BLaER1 (cell line): ENCODE measurements at regions not wholly inside any gene's neighbourhood (a gene's known extent, or its start where the extent isn't known, plus 50 kb on each side); places are given as distances from the start of the nearest gene placed in this dataset.

Experiments used
- H3K27ac ChIP-seq: shearing (Covaris generic); formaldehyde crosslinking; 2 replicates; pipeline ENCODE4 v1.8.1; 2022
- H3K27me3 ChIP-seq: shearing (Covaris generic); formaldehyde crosslinking; 2 replicates; pipeline ENCODE4 v1.8.1; 2022
- H3K36me3 ChIP-seq: shearing (Covaris generic); formaldehyde crosslinking; 2 replicates; pipeline ENCODE4 v1.8.1; 2022
- H3K4me1 ChIP-seq: shearing (Covaris generic); formaldehyde crosslinking; 2 replicates; pipeline ENCODE4 v1.8.1; 2022
- H3K4me2 ChIP-seq: shearing (Covaris generic); formaldehyde crosslinking; 2 replicates; pipeline ENCODE4 v1.8.1; 2022
- H3K4me3 ChIP-seq: shearing (Covaris generic); formaldehyde crosslinking; 2 replicates; pipeline ENCODE4 v1.8.1; 2022
- H3K9ac ChIP-seq: shearing (Covaris generic); formaldehyde crosslinking; 2 replicates; pipeline ENCODE4 v1.8.1; 2022
- H3K9me3 ChIP-seq: shearing (Covaris generic); formaldehyde crosslinking; 2 replicates; pipeline ENCODE4 v1.8.1; 2022
- H4K20me1 ChIP-seq: shearing (Covaris generic); formaldehyde crosslinking; 2 replicates; pipeline ENCODE4 v1.8.1; 2022
- Cebpa-rat ChIP-seq: shearing (Covaris generic); IDR thresholded peaks from 2 replicates; pipeline ENCODE4 v1.8.1; 2022

GRCh38 chr3:182673336-182673735, 120.0 kb upstream of the ATP11B start:
- no peak for TF ChIP-seq Cebpa-rat
- no peaks in the 10 kb centered on the region for H3K4me1 ChIP-seq

GRCh38 chr3:182682263-182683241, 110.8 kb upstream of the ATP11B start:
- H3K27ac ChIP-seq: no peak overlapping the region
- H3K9me3 ChIP-seq: no peaks in the 10 kb centered on the region
- peaks cover 10% of the 10 kb centered on the region; the same call in 1 of the 2 replicates for H4K20me1 ChIP-seq
- peaks cover 10% of the 10 kb centered on the region for H3K4me1 ChIP-seq
- H3K9ac ChIP-seq: no peak overlapping the region
- peak overlapping the region; percentile 93 for H3K4me2 ChIP-seq
- peak overlapping the region; percentile 67 for H3K4me3 ChIP-seq
- peaks cover 29% of the 10 kb centered on the region for H3K27me3 ChIP-seq
- no peaks in the 10 kb centered on the region for H3K36me3 ChIP-seq
- no peak for TF ChIP-seq Cebpa-rat

More at GRCh38 chr3:182673336-182673735, 120.0 kb upstream of the ATP11B start:
- Histone ChIP-seq H3K27me3 (no peaks in the 10 kb centered on the region), H3K27ac (no peak overlapping the region), H3K4me2 (no peak overlapping the region), H3K4me3 (no peak overlapping the region), H3K9me3 (no peaks in the 10 kb centered on the region), H3K36me3 (no peaks in the 10 kb centered on the region), H4K20me1 (no peaks in the 10 kb centered on the region), H3K9ac (no peak overlapping the region)

GRCh38 chr3:182683453-182683852, 109.9 kb upstream of the ATP11B start:
- TF ChIP-seq Cebpa-rat: no peak
- Histone ChIP-seq H3K4me2 (peak overlapping the region; percentile 93; the same call in 1 of the 2 replicates), H3K9ac (no peak overlapping the region), H3K27ac (no peak overlapping the region), H4K20me1 (peaks cover 10% of the 10 kb centered on the region; the same call in 1 of the 2 replicates), H3K4me1 (peaks cover 10% of the 10 kb centered on the region), H3K27me3 (peaks cover 29% of the 10 kb centered on the region), H3K36me3 (no peaks in the 10 kb centered on the region), H3K9me3 (no peaks in the 10 kb centered on the region), H3K4me3 (no peak overlapping the region; the same call in 1 of the 2 replicates)

GRCh38 chr3:182683858-182684257, 109.4 kb upstream of the ATP11B start:
- H3K4me1 ChIP-seq: peaks cover 10% of the 10 kb centered on the region
- H3K9ac ChIP-seq: no peak overlapping the region
- H4K20me1 ChIP-seq: peaks cover 10% of the 10 kb centered on the region; the same call in 1 of the 2 replicates
- H3K27me3 ChIP-seq: peaks cover 29% of the 10 kb centered on the region
- H3K4me2 ChIP-seq: no peak overlapping the region
- H3K36me3 ChIP-seq: no peaks in the 10 kb centered on the region
- H3K27ac ChIP-seq: no peak overlapping the region
- H3K4me3 ChIP-seq: no peak overlapping the region
- no peak for TF ChIP-seq Cebpa-rat
- H3K9me3 ChIP-seq: no peaks in the 10 kb centered on the region

- peaks cover 24% of the 10 kb centered on the region for H3K27me3 ChIP-seq
- peaks cover 10% of the 10 kb centered on the region for H3K4me1 ChIP-seq
- no peaks in the 10 kb centered on the region for H3K36me3 ChIP-seq
- TF ChIP-seq Cebpa-rat: no peak
- H4K20me1 ChIP-seq: peaks cover 10% of the 10 kb centered on the region; the same call in 1 of the 2 replicates
- no peaks in the 10 kb centered on the region for H3K9me3 ChIP-seq
- no peak overlapping the region for H3K27ac ChIP-seq
- no peak overlapping the region for H3K9ac ChIP-seq
- no peak overlapping the region for H3K4me2 ChIP-seq
- H3K4me3 ChIP-seq: no peak overlapping the region
Observed at GRCh38 chr3:182686033-182686886, 107.0 kb upstream of the ATP11B start.

GRCh38 chr3:182690172-182690571, 103.1 kb upstream of the ATP11B start:
- Histone ChIP-seq H3K4me1 (no peaks in the 10 kb centered on the region), H4K20me1 (no peaks in the 10 kb centered on the region), H3K4me2 (no peak overlapping the region), H3K36me3 (no peaks in the 10 kb centered on the region), H3K27me3 (no peaks in the 10 kb centered on the region), H3K9me3 (no peaks in the 10 kb centered on the region), H3K4me3 (no peak overlapping the region), H3K27ac (no peak overlapping the region), H3K9ac (no peak overlapping the region)
- TF ChIP-seq Cebpa-rat: no peak

GRCh38 chr3:182692021-182692420, 101.3 kb upstream of the ATP11B start:
- Histone ChIP-seq H4K20me1 (no peaks in the 10 kb centered on the region), H3K4me1 (no peaks in the 10 kb centered on the region), H3K9me3 (no peaks in the 10 kb centered on the region), H3K27ac (no peak overlapping the region), H3K4me2 (no peak overlapping the region), H3K36me3 (no peaks in the 10 kb centered on the region), H3K9ac (no peak overlapping the region), H3K27me3 (no peaks in the 10 kb centered on the region), H3K4me3 (no peak overlapping the region)
- TF ChIP-seq Cebpa-rat: no peak

- H3K27me3 ChIP-seq: no peaks in the 10 kb centered on the region
- H3K4me1 ChIP-seq: no peaks in the 10 kb centered on the region
- no peaks in the 10 kb centered on the region for H4K20me1 ChIP-seq
- H3K9me3 ChIP-seq: no peaks in the 10 kb centered on the region
- H3K4me2 ChIP-seq: no peak overlapping the region
- TF ChIP-seq Cebpa-rat: no peak
- H3K9ac ChIP-seq: no peak overlapping the region
- H3K4me3 ChIP-seq: no peak overlapping the region
- no peak overlapping the region for H3K27ac ChIP-seq
- no peaks in the 10 kb centered on the region for H3K36me3 ChIP-seq
Observed at GRCh38 chr3:182692695-182693094, 100.6 kb upstream of the ATP11B start.

GRCh38 chr3:182693723-182694122, 99.6 kb upstream of the ATP11B start:
- Histone ChIP-seq H4K20me1 (no peaks in the 10 kb centered on the region), H3K9ac (no peak overlapping the region), H3K4me3 (no peak overlapping the region), H3K36me3 (no peaks in the 10 kb centered on the region), H3K9me3 (no peaks in the 10 kb centered on the region), H3K4me2 (no peak overlapping the region), H3K27ac (no peak overlapping the region), H3K27me3 (no peaks in the 10 kb centered on the region), H3K4me1 (no peaks in the 10 kb centered on the region)
- TF ChIP-seq Cebpa-rat: no peak
